HL-60 (cell line): ENCODE measurements at regions not wholly inside any gene's neighbourhood (a gene's known extent, or its start where the extent isn't known, plus 50 kb on each side); places are given as distances from the start of the nearest gene placed in this dataset.

ENCODE experiments used
- CTCF ChIP-seq: IDR thresholded peaks from one replicate; pipeline ENCODE4 v1.5.1; 2011; ENCODE audit warnings: low read length, control low read depth, inconsistent platforms; ENCODE audit not compliant: insufficient read depth
- POLR2AphosphoS5 ChIP-seq: IDR thresholded peaks from 2 replicates; pipeline ENCODE4 v1.6.1; 2012; ENCODE audit warnings: low read depth
- REST ChIP-seq: IDR thresholded peaks from 2 replicates; pipeline ENCODE4 v1.6.1; 2012; ENCODE audit warnings: low read depth; ENCODE audit not compliant: insufficient replicate concordance

GRCh38 chr4:16418814-16419213 is 192.5 kb upstream of the TAPT1 start:
- no peak for TF ChIP-seq CTCF
- no peak for TF ChIP-seq POLR2AphosphoS5
- no peak for TF ChIP-seq REST
